GM12875 (cell line): ENCODE measurements at regions not wholly inside any gene's neighbourhood (a gene's known extent, or its start where the extent isn't known, plus 50 kb on each side); places are given as distances from the start of the nearest gene placed in this dataset.

Experiments
- H3K4me3 ChIP-seq: one replicate; pipeline ENCODE4 v1.5.1; 2011; ENCODE audit warnings: low read depth, low read length, control low read depth
- TF ChIP-seq, protein P1 (sequence below): IDR thresholded peaks from 2 replicates; pipeline ENCODE4 v1.5.1; 2011; ENCODE audit warnings: low read depth, mild to moderate bottlenecking, control low read depth, inconsistent platforms, low read length, moderate library complexity, borderline replicate concordance; ENCODE audit not compliant: insufficient read depth

DNA sequence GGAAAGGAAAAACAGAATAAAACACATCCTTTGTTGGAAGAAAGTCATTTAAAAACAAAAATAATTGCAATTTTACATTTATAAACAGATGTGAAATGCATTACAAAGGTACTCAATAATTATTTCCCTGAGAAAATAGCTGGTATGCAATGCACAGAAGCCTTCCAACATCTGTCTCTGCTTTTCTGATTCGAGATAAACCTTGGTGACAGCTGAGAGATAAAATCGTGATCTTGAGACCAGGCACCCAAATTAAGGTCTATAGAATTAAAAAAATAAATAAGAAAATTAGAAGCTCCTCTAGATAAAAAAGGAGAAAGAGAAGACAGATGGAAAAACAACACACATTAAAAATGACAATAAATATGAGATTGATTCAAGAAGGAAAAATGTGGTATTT lies 544.0 kb downstream of the SPRY1 start:
- H3K4me3 ChIP-seq: no peak overlapping the region
- TF ChIP-seq, protein P1, sequence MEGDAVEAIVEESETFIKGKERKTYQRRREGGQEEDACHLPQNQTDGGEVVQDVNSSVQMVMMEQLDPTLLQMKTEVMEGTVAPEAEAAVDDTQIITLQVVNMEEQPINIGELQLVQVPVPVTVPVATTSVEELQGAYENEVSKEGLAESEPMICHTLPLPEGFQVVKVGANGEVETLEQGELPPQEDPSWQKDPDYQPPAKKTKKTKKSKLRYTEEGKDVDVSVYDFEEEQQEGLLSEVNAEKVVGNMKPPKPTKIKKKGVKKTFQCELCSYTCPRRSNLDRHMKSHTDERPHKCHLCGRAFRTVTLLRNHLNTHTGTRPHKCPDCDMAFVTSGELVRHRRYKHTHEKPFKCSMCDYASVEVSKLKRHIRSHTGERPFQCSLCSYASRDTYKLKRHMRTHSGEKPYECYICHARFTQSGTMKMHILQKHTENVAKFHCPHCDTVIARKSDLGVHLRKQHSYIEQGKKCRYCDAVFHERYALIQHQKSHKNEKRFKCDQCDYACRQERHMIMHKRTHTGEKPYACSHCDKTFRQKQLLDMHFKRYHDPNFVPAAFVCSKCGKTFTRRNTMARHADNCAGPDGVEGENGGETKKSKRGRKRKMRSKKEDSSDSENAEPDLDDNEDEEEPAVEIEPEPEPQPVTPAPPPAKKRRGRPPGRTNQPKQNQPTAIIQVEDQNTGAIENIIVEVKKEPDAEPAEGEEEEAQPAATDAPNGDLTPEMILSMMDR: no peak

DNA sequence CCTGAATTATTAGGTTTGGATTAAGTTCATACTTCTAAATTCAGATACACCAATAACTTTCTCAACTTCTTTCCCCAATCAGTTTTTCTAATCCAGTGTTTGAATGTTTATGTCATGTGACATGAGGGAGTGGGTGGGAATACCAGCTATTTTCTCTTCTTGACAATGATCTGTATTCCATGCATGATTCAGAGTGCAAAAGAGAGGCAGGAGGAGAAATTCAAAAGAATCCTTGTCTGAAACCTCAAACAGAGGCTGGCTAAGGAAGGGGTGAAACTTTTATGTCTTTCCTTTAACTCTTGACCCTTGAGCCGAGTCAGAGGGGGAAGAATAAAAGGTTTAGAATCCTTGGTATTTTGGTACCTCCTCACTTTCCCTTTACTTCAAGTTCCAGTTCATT lies 544.7 kb downstream of the SPRY1 start:
- TF ChIP-seq, protein P1: no peak
- no peak overlapping the region for H3K4me3 ChIP-seq

DNA sequence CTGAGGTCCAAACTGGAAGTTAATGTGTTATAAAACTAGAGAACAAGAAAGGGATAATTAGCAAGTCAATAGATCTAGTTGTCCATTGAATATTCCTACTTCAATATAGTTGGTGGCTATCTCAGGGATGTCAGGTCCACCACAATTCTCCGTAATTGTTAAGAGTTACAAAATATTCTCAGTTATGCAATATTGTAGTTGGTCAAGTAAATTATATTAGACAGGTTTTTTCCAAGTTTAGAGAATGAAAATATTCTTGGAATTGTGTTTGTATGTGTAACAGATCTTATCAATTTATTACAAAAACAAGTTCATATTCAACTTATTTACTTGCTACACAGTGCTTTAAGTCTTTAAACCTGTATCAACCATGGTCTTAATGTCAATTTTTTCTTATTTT lies 547.4 kb downstream of the SPRY1 start:
- H3K4me3 ChIP-seq: no peak overlapping the region
- TF ChIP-seq, protein P1: no peak

DNA sequence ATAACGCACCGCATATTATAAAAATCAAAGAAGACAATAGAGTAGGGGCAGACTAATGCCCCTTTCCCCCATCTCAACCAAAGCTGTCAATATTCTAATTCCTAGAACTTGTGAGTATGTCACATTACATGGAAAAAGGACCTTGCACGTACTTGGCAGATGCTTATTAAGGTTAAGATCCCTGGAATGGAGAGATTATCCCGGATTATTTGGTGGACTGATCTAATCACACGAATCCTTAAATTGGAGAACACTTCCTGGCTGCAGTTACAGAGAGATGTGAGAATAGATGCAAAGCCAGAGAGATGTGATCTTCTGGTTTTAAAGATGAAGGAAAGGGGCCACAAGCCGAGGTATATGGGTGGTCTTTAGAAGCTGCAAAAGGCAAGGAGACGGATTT lies 548.7 kb downstream of the SPRY1 start:
- no peak overlapping the region for H3K4me3 ChIP-seq
- TF ChIP-seq, protein P1: no peak

DNA sequence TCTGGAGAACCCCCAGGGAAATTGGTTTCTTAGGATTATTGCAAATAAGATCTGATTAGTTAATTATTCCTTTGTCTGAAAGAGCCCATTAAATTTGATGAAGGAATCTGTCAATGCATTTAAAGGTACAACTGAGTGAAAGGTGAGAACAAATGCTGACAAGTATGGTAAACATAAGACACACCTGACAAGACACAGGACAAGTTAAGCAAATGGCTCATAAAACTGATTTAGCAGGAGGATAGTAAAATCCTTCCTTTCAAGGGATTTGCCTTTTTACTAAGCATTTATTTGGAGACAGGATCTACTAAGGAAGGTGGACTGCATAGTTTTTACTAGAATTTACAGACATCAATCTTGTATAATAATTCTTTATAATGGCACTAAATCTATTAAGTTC lies 553.9 kb downstream of the SPRY1 start:
- H3K4me3 ChIP-seq: no peak overlapping the region
- TF ChIP-seq, protein P1: no peak

DNA sequence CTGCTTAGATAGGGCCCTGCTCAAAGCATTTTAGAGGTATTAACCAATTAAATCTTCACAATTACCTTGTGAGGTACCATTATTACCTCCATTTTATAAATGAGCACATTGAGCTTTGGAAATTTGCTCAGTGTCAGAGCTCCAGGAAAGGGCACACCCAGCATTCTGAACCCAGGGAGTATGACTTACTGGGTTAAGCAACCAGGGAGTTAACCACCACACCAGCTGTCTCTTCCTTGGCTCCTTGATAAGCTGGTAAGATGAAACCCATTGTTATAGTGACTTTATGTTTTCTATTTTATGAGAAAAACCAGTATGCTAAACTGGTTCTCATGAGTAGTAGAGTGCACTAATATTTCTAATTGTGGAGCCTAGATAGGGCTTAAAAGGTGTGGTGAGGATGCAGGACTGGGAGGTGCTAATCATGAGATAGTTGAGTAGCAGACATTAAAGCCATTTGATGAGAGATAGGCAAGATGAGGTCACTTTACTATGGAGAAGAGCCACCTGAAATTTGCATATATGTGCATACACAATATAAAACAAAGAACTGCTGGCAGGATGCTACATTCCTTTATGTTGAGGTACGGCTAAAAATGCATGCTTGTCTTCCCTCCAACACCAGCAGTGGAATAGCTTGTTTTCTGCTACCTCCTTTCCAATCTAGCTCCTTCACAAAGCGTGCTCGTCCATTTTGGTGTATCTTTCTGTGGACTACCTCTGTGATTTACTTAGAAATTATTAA lies 556.1 kb downstream of the SPRY1 start:
- TF ChIP-seq, protein P1: no peak
- no peak overlapping the region for H3K4me3 ChIP-seq

DNA sequence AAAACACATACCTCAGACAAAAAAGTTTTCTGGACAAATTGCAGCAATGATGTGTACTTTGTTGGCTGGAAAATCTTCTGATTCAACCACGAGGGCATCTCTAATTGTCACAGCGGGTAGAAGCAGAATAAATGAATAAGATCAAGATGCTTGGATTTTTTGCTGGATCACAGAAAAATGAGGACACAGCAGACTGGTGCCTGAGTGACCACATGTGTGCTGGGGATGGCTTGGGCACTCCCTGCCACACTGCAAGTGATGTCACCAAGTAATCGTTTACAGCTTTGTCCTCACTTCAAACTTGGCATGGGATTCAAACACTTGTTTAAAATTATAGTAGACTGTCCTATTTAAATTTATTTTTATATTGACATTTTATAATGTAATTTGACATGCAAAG lies 557.0 kb downstream of the SPRY1 start:
- no peak overlapping the region for H3K4me3 ChIP-seq
- TF ChIP-seq, protein P1: no peak
